ENCODE measurements at regions not wholly inside any gene's neighbourhood (a gene's known extent, or its start where the extent isn't known, plus 50 kb on each side); places are given as distances from the start of the nearest gene placed in this dataset.

- no peak for TF ChIP-seq CTCF (IDR thresholded peaks at IDR 0.05)
- no peak for TF ChIP-seq POLR2A (IDR thresholded peaks at IDR 0.05)
Observed at GRCh38 chr16:54526087-54526486, 239.5 kb upstream of the IRX3 start.
